Left kidney (tissue), 1 donor: ENCODE measurements at regions not wholly inside any gene's neighbourhood (a gene's known extent, or its start where the extent isn't known, plus 50 kb on each side); places are given as distances from the start of the nearest gene placed in this dataset.

Experiments
- DNase-seq: peaks from one replicate; pipeline ENCODE4 v3.0.0-alpha.2; 2013

GRCh38 chr9:29741169-29741568 lies 2167.9 kb upstream of the C9orf72 start:
- DNase-seq, result no peak

- DNase-seq, result no peak
These were observed 2176.8 kb upstream of the C9orf72 start for GRCh38 chr9:29750062-29750461.

GRCh38 chr9:29751226-29751625 lies 2177.9 kb upstream of the C9orf72 start:
- DNase-seq, result no peak

- DNase-seq, result no peak
These were observed 2180.4 kb upstream of the C9orf72 start for GRCh38 chr9:29753638-29754037.

- DNase-seq, result no peak
These were observed 2195.7 kb upstream of the C9orf72 start for GRCh38 chr9:29769019-29769418.

GRCh38 chr9:29773676-29774075 lies 2200.4 kb upstream of the C9orf72 start:
- no peak for DNase-seq

GRCh38 chr9:29775491-29775890 lies 2202.2 kb upstream of the C9orf72 start:
- no peak for DNase-seq

- no peak for DNase-seq
These were observed 2205.1 kb upstream of the C9orf72 start for GRCh38 chr9:29778281-29778849.

- no peak for DNase-seq
These were observed 2220.7 kb upstream of the C9orf72 start for GRCh38 chr9:29793970-29794369.

GRCh38 chr9:29796291-29796952 lies 2223.1 kb upstream of the C9orf72 start:
- no peak for DNase-seq

- DNase-seq, result no peak
These were observed 2225.3 kb upstream of the C9orf72 start for GRCh38 chr9:29798599-29798998.

- no peak for DNase-seq
These were observed 2225.9 kb upstream of the C9orf72 start for GRCh38 chr9:29799227-29799626.

- DNase-seq, result no peak
These were observed 2227.5 kb upstream of the C9orf72 start for GRCh38 chr9:29800821-29801220.

GRCh38 chr9:29802454-29802853 lies 2229.2 kb upstream of the C9orf72 start:
- DNase-seq, result no peak

GRCh38 chr9:29806937-29807618 lies 2233.8 kb upstream of the C9orf72 start:
- no peak for DNase-seq

- DNase-seq, result no peak
These were observed 2243.8 kb upstream of the C9orf72 start for GRCh38 chr9:29816954-29817703.

GRCh38 chr9:29822458-29822857 lies 2249.2 kb upstream of the C9orf72 start:
- DNase-seq, result no peak

- no peak for DNase-seq
These were observed 2253.1 kb upstream of the C9orf72 start for GRCh38 chr9:29826421-29826820.

GRCh38 chr9:29830821-29831220 lies 2257.5 kb upstream of the C9orf72 start:
- peak; percentile 39 for DNase-seq

- no peak for DNase-seq
These were observed 2265.3 kb upstream of the C9orf72 start for GRCh38 chr9:29838491-29839020.

GRCh38 chr9:29844251-29844650 lies 2271.0 kb upstream of the C9orf72 start:
- DNase-seq, result no peak

GRCh38 chr9:29850664-29851063 lies 2277.4 kb upstream of the C9orf72 start:
- DNase-seq, result no peak

GRCh38 chr9:29861803-29862202 lies 2288.5 kb upstream of the C9orf72 start:
- DNase-seq, result no peak
